ENCODE measurements at regions not wholly inside any gene's neighbourhood (a gene's known extent, or its start where the extent isn't known, plus 50 kb on each side); places are given as distances from the start of the nearest gene placed in this dataset.

DNA sequence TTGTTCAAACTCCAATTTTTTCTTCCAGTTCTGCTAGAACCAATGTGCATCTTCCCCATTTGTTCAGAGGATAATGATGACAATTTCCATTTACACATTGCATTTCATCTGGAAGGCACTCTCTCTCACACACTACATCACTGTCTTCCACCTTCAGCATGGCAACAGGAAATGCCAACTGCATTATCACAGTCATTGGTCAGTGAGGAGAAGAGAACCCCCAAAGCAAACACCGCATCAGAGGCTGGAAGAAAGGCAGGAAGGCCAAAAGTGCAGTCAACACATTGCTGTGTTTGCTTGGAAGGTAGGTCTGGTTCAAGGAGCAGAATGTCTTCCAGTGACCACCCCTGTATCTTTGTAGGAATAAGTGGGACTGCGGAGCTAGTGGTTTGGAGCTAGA lies 192.2 kb upstream of the RHOBTB1 start:
- TF ChIP-seq, protein P1, sequence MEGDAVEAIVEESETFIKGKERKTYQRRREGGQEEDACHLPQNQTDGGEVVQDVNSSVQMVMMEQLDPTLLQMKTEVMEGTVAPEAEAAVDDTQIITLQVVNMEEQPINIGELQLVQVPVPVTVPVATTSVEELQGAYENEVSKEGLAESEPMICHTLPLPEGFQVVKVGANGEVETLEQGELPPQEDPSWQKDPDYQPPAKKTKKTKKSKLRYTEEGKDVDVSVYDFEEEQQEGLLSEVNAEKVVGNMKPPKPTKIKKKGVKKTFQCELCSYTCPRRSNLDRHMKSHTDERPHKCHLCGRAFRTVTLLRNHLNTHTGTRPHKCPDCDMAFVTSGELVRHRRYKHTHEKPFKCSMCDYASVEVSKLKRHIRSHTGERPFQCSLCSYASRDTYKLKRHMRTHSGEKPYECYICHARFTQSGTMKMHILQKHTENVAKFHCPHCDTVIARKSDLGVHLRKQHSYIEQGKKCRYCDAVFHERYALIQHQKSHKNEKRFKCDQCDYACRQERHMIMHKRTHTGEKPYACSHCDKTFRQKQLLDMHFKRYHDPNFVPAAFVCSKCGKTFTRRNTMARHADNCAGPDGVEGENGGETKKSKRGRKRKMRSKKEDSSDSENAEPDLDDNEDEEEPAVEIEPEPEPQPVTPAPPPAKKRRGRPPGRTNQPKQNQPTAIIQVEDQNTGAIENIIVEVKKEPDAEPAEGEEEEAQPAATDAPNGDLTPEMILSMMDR (IDR thresholded peaks at IDR 0.05) = no peak
- no peak for TF ChIP-seq POLR2A (IDR thresholded peaks at IDR 0.05)

All from right lobe of liver (tissue), 4 donors.